HG03442 (cell line): ENCODE measurements at regions not wholly inside any gene's neighbourhood (a gene's known extent, or its start where the extent isn't known, plus 50 kb on each side); places are given as distances from the start of the nearest gene placed in this dataset.

Experiments
- ATAC-seq: cut with Tn5 transposase; IDR thresholded peaks from one replicate; pipeline ENCODE4 v1.9.1; 2021; ENCODE audit warnings: mild to moderate bottlenecking, moderate library complexity; ENCODE audit not compliant: unreplicated experiment

DNA sequence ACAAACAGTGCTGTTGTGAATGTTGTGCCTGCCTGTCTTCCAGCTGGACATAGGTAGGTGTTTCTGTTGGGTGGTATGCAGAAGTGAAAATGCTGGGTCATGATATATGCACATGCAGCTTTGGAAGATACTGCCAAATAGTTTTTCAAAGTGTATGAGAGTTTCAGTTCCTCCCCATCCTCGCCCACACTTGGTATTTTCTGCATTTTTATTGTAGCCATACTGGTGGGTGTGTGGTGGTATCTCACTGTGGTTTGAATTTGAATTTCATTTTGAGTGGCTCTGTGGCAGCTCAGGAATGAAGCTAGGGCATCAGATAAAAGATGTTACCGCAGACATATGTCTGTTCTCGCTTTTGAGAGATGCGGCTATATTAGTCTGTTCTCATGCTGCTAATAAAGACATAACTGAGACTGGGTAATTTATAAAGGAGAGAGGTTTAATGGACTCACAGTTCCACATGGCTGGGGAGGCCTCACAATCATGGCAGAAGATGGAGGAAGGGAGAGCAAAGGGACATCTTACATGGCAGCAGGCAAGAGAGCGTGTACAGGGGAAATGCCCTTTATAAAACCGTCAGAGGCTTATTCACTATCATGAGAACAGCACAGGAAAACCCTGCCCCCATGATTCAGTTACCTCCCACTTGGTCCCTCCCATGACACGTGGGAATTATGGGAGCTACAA lies 183.1 kb downstream of the CAND1 start:
- peak; percentile 59 for ATAC-seq

DNA sequence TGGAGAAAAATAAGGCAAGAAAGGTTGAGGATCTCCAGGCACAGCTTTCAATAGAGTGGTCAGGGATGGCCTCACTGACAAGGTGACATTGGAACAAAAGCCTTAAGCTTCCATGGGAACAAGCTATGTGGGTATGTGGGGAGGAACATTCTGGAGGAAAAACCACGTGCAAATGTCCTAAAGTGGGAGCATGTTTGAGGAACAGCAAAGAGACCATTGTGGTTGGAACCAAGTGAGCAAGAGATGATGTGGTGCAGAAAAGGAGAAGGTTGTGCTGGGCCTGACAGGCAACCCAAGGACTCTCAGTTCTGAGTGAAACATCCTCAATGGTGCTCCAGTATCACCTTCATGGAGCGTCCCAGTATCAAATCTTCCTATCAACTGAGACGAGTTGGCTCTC lies 184.0 kb downstream of the CAND1 start:
- ATAC-seq, result no peak

DNA sequence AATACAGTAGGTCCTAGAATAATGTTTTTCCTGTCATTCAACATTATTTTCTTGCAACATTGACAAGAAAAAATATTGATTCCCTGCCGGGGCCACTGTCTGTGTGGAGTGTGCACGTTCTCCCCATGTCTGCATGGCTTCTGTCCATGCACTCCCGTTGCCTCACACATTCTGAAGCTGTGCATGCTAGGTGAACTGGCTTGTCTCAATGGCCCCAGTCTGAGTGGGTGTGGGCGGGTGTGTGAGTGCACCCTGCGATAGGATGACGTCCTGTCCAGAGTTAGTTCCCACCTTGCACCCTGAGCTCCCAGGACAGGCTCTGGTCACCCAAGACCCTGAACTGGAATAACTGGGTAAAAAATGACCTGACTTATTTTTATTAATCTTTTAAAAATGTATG lies 186.1 kb downstream of the CAND1 start:
- no peak for ATAC-seq

DNA sequence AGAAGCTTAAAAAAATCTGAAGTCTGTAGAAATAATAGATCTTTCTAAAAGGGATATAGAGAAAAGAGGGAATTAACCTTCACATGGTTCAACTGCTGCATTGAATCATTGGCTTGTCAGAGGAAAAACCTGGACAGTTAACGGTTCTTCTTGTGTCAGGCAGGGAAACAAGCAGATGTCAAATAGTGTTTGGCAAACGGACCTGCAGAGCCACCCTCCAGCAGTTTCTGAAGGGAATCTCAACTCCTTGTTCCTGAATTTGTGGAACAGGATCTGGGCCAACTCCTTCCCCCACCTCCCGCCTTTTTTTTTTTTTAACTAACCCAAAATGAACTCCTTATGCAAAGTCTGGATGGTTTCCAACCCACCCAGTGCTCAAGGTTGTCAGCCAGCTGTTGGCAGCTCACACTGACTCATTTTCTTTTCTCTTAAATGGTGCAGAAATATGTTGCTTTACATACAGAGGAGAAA lies 187.3 kb downstream of the CAND1 start:
- no peak for ATAC-seq

DNA sequence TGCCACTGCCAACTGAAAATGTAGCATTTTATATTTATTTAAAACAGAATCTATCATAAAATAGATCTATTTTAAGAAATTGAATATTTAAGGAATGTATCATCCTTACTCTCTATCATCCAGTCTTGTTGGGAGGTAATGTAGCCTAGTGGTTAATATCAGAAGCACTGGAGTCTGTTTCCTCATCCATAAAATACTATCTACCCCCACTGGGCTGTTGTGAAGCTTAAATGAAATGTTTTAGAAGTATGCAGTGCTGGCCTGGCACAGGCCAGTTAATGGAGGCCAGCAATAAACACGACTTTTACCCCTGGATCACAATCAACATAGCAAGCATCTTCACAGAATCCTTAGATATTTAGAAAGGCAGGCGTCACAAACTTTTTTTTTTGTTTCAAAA lies 188.0 kb downstream of the CAND1 start:
- ATAC-seq, result no peak

DNA sequence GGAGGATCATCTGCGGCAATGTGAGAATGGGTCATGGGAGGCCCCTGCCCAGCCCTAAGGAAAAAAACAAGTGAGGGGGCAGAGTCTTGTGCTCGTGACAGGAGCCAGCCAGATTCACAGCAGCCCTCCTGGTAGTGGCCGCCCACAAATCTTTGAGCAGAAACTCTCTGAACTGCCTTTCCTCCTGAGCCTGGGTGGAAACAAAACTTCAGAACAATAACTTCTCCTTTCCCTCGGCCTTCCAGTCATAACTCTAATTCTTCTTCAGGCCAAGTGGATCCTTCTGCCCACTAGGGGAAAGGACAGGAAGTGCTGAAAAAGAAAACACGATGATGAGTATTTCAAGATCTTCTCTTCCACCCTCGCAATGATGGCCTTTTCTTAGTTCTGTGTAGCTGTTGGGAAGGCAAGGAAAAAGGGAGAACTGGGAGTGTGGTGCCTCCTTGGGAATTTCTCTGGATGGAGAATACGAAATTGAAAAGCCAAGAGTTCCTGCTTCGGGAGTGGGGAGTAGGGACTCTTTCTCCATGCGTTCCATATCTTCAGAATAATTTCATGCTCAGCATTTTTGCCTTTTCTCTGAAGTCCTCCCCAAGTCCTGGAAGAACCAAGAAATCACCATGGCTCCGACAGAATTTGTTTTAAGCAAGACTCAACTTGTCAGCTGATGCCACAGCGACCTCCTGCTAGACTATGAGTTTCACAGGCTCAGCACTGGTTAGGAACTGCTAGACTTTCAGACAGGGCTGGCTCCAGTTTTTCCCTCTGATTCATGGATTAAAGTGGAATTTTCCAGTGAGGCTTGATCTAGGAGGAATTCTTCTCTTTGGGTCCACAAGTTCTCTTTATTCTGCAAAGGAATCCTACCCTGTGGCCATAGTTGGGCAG lies 188.9 kb downstream of the CAND1 start:
- no peak for ATAC-seq

DNA sequence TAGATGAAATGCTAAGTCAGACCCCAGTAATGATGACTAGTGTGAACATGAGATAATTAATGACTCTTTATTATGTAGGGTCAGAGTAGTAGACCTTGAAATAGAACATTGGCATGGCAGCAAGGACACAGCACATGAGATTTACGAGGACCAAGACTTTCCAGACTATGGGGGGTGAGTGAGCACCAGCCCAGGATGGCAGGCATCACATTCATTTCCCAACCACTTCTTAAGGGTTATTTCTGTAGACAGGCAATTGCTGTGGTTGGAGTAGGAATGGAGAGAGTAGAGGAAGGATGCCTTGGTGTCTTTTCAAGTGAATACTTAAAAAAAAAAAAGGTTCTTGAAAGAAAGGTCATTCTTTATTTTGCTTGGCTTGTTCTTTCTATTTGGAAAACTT lies 189.4 kb upstream of the DYRK2 start:
- no peak for ATAC-seq

DNA sequence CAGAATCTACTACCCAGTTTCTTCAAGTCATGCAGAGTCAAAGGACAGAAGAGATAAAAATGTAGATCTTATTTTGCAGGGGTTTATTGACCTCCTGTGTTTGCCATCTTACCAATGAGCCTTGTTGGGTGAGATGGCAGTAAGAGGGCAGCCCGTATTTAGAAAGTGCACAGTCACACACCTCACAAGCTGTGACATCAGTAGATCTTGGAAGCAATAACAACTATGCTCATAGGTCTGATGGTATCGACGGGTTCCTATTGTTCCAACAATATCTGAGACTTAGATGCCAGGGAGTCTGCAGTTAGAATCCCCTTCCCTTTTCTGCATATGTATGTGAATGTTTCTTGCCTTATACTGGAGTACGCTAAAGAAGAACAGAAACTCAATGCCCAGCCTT lies 189.0 kb upstream of the DYRK2 start:
- ATAC-seq, result no peak

DNA sequence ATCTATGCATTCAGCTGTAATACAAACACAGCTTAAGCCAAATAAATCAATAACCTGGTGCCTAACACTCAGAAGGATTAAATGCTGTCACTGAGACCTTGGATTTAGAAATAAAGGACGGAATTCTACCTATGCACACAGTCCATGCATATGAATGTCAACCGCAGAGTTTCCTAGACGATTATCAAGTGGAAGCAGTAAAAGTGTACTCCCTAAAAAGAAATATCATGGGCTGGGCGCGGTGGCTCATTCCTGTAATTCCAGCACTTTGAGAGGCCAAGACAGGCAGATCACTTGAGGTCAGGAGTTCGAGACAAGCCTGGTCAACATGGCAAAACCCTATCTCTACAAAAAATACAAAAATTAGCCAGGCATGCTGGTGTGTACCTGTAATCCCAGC lies 188.2 kb upstream of the DYRK2 start:
- ATAC-seq, result no peak

DNA sequence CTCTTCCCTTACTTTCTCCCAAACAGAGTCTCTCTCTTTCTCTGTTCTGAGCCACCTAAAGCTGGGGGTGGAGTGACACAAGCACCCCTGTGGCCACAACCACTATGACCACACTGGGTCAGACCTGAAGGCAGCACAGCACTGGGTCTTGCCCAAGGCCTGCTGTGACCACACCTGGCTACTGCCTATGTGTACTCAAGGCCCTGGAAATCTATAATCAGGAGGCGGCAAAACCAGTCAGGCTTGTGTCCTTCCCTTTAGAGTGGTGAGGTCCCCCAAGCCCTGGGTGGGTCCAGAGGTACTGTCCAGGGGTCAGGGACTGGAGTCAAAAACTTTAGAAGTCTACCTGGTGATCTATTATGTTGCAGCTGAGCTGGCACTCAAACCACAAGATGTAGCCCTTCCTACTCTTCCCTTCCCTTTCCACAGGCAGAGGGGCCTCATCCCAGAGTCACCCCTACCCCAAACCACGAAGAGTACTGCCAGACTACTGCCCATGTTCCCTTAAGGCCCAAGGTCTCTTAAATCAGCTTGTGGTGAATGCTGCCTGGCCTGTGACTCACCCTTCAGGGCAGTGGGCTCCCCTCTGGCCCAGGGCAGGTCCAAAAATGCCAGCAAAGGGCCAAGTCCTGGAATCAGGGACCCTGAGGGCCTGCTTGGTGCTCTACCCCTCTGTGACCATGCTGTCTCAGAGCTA lies 179.8 kb upstream of the DYRK2 start:
- no peak for ATAC-seq

DNA sequence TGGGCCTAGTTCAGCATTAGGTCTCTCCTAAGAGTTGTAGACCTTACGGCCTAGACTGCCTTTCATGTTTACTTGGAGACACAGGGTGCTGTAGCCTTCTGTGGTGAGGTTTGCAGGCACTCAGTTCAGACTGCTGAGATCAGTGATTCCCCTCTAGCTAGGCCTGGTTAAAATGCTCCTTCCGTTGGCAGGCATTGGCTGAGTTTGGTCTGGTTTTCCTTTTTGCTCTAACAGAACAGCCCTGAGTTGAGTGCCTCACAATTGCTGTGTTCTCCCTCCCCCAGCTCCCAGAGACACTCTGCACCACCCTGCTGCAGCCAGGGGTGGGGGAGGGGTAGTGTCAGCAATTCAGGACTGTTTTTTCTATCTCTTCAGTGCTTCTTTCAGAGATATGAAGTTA lies 178.9 kb upstream of the DYRK2 start:
- no peak for ATAC-seq

DNA sequence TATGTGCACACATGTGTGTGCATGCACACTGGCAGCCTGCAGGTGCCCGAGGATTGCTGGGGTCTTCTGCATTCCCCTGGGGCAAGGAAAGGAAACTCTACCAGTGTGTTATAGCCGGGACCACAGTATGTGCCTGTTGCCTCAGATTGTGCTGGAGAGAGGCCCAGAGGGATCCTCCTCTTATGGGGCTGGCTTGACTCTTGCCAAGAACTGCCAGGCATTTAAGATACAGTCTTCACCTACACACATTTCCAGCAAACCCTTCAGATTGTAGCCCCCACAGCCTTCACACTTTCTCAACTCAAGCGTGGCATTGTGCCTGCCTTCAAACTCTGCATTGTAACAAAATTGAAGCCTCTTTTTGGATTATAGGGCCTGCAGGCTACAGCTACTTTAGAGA lies 176.7 kb upstream of the DYRK2 start:
- ATAC-seq, result no peak

DNA sequence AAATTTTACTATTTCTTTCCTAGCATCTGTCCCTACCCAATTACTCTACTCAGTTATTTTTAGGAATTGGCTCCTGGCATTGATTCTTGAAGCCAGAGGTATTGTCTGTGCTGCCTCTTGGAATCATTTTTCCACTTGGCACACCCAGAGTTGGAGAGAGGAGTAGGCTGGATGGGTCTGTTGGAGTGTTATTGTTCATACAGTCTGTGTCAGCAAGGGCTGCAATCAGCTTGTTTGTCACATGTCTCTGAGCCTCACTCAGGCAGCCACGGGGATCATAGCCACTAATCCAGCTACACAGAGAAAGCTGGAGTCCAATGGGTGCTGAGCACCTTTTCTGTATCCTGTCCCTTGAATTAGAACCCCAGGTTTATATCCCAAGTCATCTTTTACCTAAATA lies 176.0 kb upstream of the DYRK2 start:
- ATAC-seq, result no peak

DNA sequence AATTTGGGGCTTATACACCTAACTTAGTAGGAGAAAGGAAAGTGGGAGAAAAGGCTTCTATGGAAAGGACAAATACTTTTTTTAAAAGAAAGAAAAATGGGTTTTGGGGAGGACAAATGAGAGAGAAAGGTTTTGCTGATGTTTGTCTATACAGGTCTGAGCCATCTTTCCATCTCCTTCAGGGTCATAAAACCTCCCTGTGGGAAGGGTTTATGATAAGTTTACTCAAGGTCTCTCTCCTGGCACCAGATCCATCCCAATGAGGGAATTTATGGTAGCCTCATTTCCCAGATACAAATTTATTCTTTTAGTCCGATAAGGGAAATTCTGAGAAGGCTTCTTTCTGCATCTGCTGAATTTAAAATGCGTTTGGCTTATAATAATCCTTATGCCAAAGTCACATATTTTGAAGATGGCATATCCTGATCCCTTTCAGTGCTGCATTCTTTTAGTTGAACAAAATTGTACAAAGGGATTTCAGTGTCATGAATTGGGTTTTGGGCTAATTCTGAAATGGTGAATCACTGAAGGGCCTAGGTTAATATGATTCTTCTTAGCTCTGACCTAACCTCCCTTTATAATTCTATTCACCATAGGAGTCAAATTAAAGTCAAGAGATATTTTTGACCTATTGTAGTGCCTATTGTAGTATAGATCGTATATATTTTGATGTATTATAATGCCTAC lies 173.5 kb upstream of the DYRK2 start:
- no peak for ATAC-seq

DNA sequence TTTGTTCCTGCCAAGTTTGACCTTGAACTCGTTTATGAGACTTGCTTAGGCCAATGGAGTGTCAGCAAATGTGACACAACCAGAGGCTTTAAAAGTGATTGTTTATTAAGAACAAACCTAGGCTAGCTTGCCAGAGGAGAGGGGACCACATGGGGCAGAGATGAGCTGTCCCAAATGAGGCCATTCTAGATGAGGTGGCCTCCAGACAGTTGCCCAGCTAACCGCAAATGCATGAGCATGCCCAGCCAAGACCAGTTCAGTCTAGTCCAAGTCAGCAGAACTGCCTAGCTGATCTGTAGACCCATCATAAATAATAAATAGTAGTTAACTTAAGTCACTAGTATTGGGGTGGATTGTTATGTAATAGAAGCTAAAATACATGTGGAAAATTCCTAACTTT lies 172.8 kb upstream of the DYRK2 start:
- no peak for ATAC-seq

DNA sequence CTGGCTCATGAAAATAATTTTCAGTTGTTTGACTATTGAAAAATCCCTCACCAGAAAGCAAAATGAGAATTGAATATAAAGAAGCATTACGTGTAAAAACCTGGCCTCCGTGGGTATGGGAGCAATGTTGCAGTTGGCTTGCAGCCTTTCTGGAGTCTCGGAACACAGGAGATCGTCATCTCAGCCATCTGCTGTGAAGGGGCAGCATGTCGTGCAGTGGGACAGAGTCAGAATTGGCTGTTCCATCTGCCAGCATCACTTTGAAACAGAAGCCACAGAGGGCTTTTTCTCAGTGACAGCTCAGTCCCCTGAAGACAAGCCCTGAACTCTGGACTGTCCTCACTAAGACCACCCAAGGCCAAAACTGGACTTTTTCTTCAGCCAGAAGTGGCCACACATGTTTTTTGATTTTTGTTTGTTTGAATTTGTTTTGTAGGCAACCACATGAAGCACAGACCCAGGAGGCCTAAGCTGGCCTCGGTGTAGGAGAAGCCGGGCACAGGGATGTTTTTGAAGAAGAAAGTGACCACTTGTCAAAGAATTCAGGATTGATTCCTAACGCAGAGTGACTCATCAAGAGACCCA lies 170.8 kb upstream of the DYRK2 start:
- ATAC-seq, result no peak

DNA sequence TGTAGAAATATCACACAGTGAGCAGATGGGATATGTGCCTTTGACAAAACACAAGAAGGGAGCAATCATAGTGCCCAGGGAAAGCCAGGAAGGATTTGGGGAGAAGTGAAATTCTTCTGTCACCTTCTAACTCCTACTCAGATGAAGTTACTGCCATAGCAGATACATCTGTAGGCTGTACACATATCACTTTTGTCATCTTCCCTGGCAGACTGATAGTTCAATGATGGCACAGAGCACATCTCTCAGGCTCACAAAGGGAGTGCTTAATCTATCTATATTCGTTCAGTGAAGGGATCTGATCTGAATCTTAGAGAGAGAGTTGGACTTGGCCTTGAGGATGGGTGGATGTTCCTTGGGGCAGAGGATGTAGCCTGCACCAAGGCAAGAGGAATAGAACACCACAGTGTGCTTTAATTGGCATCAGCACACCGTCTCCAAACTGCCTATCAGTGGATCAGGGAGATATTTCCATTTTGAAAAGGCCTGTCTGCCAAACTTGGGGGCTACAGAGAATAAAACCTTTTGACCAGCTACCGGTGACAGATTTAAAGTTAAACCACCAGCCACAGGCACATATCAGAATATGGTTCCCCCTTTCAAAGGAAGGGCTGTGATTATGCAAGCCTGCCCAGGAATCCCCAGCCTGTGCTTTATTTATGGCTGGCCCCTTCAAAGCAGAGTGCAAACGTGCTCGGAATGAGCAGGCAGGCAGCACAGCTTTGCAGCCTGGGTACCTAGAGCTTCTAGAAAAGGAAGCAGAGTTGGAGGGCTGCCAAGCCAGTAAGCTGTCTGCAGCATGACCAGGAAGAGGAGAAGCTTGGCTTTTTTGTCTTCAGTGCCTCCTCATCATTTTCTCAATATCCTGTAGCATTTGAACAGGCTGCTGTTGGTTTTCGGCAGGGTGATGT lies 165.5 kb upstream of the DYRK2 start:
- ATAC-seq, result peak; percentile 52

DNA sequence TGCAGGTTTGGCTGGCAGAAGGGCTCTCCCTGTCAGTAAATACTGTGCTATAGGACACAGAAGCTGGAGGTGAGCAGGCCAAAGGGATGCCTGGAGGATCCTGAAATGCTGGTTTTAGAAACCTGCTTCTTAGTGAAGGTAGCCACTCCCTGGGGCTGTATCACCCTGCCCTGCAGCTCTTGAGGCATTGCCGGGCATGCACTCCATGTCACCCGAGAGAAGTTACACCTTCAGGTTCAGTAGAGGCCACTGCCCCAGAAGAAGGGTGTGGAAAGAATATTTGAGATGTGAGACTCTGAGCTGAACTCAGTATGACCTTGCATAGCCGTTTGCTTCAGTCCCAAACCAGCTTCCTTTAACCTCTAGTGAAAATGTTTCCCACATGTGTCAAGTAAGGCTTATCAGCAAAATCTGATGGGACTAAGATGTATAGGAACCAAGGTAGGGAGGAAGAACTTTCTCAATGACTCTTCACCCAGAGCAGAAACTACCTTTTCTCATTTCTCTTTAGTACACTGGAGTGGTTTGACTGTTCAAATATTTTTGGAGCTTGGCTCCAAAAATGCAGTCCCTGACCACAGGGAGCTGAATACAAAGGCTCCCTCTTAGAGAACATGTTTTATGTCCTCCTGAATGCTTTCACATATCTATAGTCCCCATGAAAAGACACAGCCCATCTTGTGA lies 164.5 kb upstream of the DYRK2 start:
- ATAC-seq, result peak; percentile 47

DNA sequence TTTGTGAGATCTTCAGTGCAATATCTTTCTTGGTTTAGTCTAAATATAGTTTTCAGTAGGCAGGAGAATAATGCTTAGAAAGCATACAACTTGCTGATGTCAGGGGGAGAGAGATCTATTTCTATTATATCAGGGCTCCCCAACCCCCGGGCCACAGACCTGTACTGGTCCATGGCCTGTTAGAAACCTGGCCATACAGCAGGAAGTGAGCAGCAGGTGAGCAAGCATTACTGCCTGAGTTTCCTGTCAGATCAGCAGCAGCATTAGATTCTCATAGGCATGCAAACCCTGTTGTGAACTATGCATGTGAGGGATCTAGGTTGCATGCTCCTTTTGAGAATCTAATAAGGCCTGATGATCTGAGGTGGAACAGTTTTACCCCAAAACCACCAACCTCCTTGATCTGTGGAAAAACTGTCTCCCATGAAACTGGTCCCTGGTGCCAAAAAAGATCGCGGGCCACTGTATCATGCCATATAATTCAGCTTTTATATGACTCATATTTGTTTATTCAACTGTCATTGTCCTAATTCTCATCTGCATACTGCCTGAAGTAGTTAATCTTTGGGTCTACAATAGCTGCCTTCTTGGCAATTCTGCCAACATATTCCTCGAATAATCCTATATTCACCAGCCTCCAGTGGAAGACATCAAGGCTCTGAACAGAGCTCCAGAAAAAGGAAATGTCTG lies 163.6 kb upstream of the DYRK2 start:
- peak; percentile 22 for ATAC-seq
